ENCODE measurements at regions not wholly inside any gene's neighbourhood (a gene's known extent, or its start where the extent isn't known, plus 50 kb on each side); places are given as distances from the start of the nearest gene placed in this dataset.

GRCh38 chr1:101136271-101136670, 100.5 kb upstream of the S1PR1 start:
- TF ChIP-seq, protein P1, sequence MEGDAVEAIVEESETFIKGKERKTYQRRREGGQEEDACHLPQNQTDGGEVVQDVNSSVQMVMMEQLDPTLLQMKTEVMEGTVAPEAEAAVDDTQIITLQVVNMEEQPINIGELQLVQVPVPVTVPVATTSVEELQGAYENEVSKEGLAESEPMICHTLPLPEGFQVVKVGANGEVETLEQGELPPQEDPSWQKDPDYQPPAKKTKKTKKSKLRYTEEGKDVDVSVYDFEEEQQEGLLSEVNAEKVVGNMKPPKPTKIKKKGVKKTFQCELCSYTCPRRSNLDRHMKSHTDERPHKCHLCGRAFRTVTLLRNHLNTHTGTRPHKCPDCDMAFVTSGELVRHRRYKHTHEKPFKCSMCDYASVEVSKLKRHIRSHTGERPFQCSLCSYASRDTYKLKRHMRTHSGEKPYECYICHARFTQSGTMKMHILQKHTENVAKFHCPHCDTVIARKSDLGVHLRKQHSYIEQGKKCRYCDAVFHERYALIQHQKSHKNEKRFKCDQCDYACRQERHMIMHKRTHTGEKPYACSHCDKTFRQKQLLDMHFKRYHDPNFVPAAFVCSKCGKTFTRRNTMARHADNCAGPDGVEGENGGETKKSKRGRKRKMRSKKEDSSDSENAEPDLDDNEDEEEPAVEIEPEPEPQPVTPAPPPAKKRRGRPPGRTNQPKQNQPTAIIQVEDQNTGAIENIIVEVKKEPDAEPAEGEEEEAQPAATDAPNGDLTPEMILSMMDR (IDR thresholded peaks at IDR 0.05) = no peak
- TF ChIP-seq POLR2A (IDR thresholded peaks at IDR 0.05) (no peak), EP300 (IDR thresholded peaks at IDR 0.05) (no peak)

All from tibial nerve (tissue), 4 donors.